ENCODE measurements at regions not wholly inside any gene's neighbourhood (a gene's known extent, or its start where the extent isn't known, plus 50 kb on each side); places are given as distances from the start of the nearest gene placed in this dataset.

GRCh38 chr6:134830194-134830593 is 119.7 kb downstream of the ALDH8A1 start:
- TF ChIP-seq CTCF (IDR thresholded peaks at IDR 0.05), result no peak
- no peak for TF ChIP-seq POLR2A (IDR thresholded peaks at IDR 0.05)
- no peak for TF ChIP-seq EP300 (IDR thresholded peaks at IDR 0.05; ENCODE audit: low read depth)
- no peak for TF ChIP-seq POLR2AphosphoS5 (IDR thresholded peaks at IDR 0.05)

All from transverse colon (tissue), 4 donors.